HepG2 (cell line): ENCODE measurements at regions not wholly inside any gene's neighbourhood (a gene's known extent, or its start where the extent isn't known, plus 50 kb on each side); places are given as distances from the start of the nearest gene placed in this dataset.

Experiments
- ATAC-seq: fragments of 200-7000 bp; cut with Tn5 transposase; 3 replicates; pipeline ENCODE4 v1.9.1; 2020; ENCODE audit warnings: mild to moderate bottlenecking, moderate library complexity
- BruUV-seq: library from RNA; stranded (reverse); fragments of 400-500 nt; replicated peaks from 2 replicates; lab custom pipeline; 2021; lab: Mats Ljungman, UMichigan
- CTCF ChIA-PET: fragments of 300-600 bp; formaldehyde crosslinking; extraction: SDS; loops from one replicate; lab custom pipeline; 2021; ENCODE audit warnings: low total read pairs, inconsistent platforms, low intra/inter-chr PET ratio; lab: Yijun Ruan, JAX
- POLR2A ChIA-PET: fragments of 350-600 bp; sonication (Branson Sonifier 250); formaldehyde crosslinking; loops from one replicate; lab custom pipeline; 2020; ENCODE audit warnings: antibody characterized with exemption, inconsistent platforms; lab: Yijun Ruan, JAX
- DNase-seq: peaks from one replicate; pipeline ENCODE4 v3.0.0-alpha.2; 2015; ENCODE audit warnings: low spot score
- FAIRE-seq: peaks from 3 replicates; lab custom pipeline; 2011; peaks lifted over from hg19 to GRCh38; lab: Jason Lieb, UNC
- H2AFZ ChIP-seq: one replicate; pipeline ENCODE4 v1.6.1; 2011; ENCODE audit warnings: low read length, inconsistent platforms
- H3K27ac ChIP-seq: fragments of 300-600 bp; 3 replicates; pipeline ENCODE4 v1.8.0; 2011; ENCODE audit warnings: mixed run types, mild to moderate bottlenecking, mixed read lengths, low read length, inconsistent platforms; ENCODE audit not compliant: insufficient read depth; ENCODE audit errors: extremely low read length
- H3K27me3 ChIP-seq, 2 experiments: fragments of 200-600 bp in 1 of 2; 2 replicates in 1 of 2; 3 replicates in 1 of 2; pipeline versions ENCODE4 v1.6.0 to v1.8.0; 2011; ENCODE audit warnings: low read length in 2 of 2, mild to moderate bottlenecking in 2 of 2, moderate library complexity in 2 of 2, inconsistent platforms in 1 of 2; ENCODE audit not compliant: insufficient read depth in 2 of 2, control insufficient read depth in 1 of 2
- H3K36me3 ChIP-seq, 2 experiments: fragments of 200-600 bp in 1 of 2; replicated peaks in 1 of 2; 2 replicates in 1 of 2; 3 replicates in 1 of 2; pipeline versions ENCODE4 v1.5.1 to v1.8.0; 2011; ENCODE audit warnings: low read length in 2 of 2, inconsistent platforms in 1 of 2; ENCODE audit not compliant: insufficient read depth in 2 of 2, control insufficient read depth in 1 of 2
- H3K4me1 ChIP-seq: 2 replicates; pipeline ENCODE4 v1.5.1; 2012; ENCODE audit warnings: low read length, inconsistent platforms; ENCODE audit not compliant: insufficient read depth
- H3K4me2 ChIP-seq: 2 replicates; pipeline ENCODE4 v1.6.0; 2011; ENCODE audit warnings: low read depth, low read length, inconsistent platforms
- H3K4me3 ChIP-seq, 3 experiments: fragments of 200-600 bp in 1 of 3; sonication (generic), shearing (Covaris generic) in 1 of 3; replicated peaks in 1 of 3; 2 replicates each; pipeline ENCODE4 v1.5.1; 2011 to 2016; ENCODE audit warnings: low read length in 3 of 3, inconsistent platforms in 2 of 3, low read depth in 2 of 3, mild to moderate bottlenecking in 2 of 3, control low read depth in 1 of 3, mixed read lengths in 1 of 3; ENCODE audit not compliant: insufficient read depth in 1 of 3
- H3K79me2 ChIP-seq: one replicate; pipeline ENCODE4 v1.6.1; 2011; ENCODE audit warnings: low read length, inconsistent platforms; ENCODE audit not compliant: insufficient read depth
- H3K9ac ChIP-seq: 2 replicates; pipeline ENCODE4 v1.6.0; 2011; ENCODE audit warnings: mild to moderate bottlenecking, low read depth, low read length, inconsistent platforms; ENCODE audit not compliant: insufficient read depth
- H3K9me3 ChIP-seq: 2 replicates; pipeline ENCODE4 v1.5.1; 2012; ENCODE audit warnings: mild to moderate bottlenecking, low read length
- H4K20me1 ChIP-seq: 2 replicates; pipeline ENCODE4 v1.6.0; 2011; ENCODE audit warnings: inconsistent platforms, mild to moderate bottlenecking, low read length, moderate library complexity; ENCODE audit not compliant: insufficient read depth
- ATF3 ChIP-seq: sonication (generic); formaldehyde crosslinking; IDR thresholded peaks from 2 replicates; pipeline ENCODE4 v1.4.0; 2020; ENCODE audit warnings: missing genetic modification reagents
- DR1 ChIP-seq: sonication (generic); formaldehyde crosslinking; IDR thresholded peaks from 2 replicates; pipeline ENCODE4 v1.8.0; 2021; ENCODE audit warnings: mild to moderate bottlenecking, missing genetic modification reagents, inconsistent platforms
- GATA4 ChIP-seq: sonication (generic); IDR thresholded peaks from 2 replicates; pipeline ENCODE4 v1.6.1; 2016; ENCODE audit warnings: antibody characterized with exemption, low read depth, borderline replicate concordance
- IKZF5 ChIP-seq: IDR thresholded peaks from 2 replicates; pipeline ENCODE4 v1.6.1; 2018; ENCODE audit warnings: missing genetic modification reagents, mild to moderate bottlenecking, missing compliant biosample characterization
- MBD4 ChIP-seq: IDR thresholded peaks from 2 replicates; pipeline ENCODE4 v1.6.1; 2012; ENCODE audit warnings: low read length, inconsistent platforms, borderline replicate concordance
- MYC ChIP-seq: sonication (generic); formaldehyde crosslinking; IDR thresholded peaks from 2 replicates; pipeline ENCODE4 v1.9.0; 2021; ENCODE audit warnings: missing genetic modification reagents, borderline replicate concordance
- NKX3-1 ChIP-seq: sonication (generic); formaldehyde crosslinking; IDR thresholded peaks from 2 replicates; pipeline ENCODE4 v1.5.0; 2020; ENCODE audit warnings: missing genetic modification reagents
- NONO ChIP-seq, 2 experiments: fragments of 450-650 bp in 1 of 2; sonication (generic) in 1 of 2; formaldehyde crosslinking in 1 of 2; IDR thresholded peaks in 1 of 2; conservative IDR thresholded peaks in 1 of 2; 2 replicates each; pipeline versions ENCODE4 v1.6.1 to v1.8.0; 2017 to 2022; ENCODE audit warnings: mild to moderate bottlenecking in 1 of 2, missing genetic modification reagents in 1 of 2, moderate library complexity in 1 of 2
- SMARCC2 ChIP-seq: fragments of 450-650 bp; IDR thresholded peaks from 2 replicates; pipeline ENCODE4 v1.6.1; 2017; ENCODE audit warnings: antibody characterized with exemption, mild to moderate bottlenecking
- SP1 ChIP-seq, 2 experiments: fragments of 450-650 bp in 1 of 2; sonication (generic) in 1 of 2; formaldehyde crosslinking in 1 of 2; IDR thresholded peaks; 2 replicates each; pipeline versions ENCODE4 v1.4.0 to v1.6.1; 2016 to 2020; ENCODE audit warnings: missing genetic modification reagents in 1 of 2
- ZNF225 ChIP-seq: sonication (generic); formaldehyde crosslinking; IDR thresholded peaks from 2 replicates; pipeline ENCODE4 v1.4.0; 2020; ENCODE audit warnings: mild to moderate bottlenecking, missing genetic modification reagents
- ZNF263 ChIP-seq: sonication (generic); formaldehyde crosslinking; IDR thresholded peaks from 2 replicates; pipeline ENCODE4 v1.4.0; 2020; ENCODE audit warnings: missing genetic modification reagents
- WGBS: methylation state at CpG from one replicate; pipeline ENCODE4 v1.1.6; 2017; ENCODE audit warnings: low lambda C conversion rate; 5-methylcytosine and 5-hydroxymethylcytosine counted together
- in situ Hi-C: cut with HindIII; loops from 2 replicates; pipeline ENCODE4 v1.10.0; 2017; ENCODE audit warnings: low pct_unique_long_range_greater_than_20kb; ENCODE audit not compliant: extremely low pct_ligation_motif_present
- intact Hi-C: fragments of 100-400 bp; cut with micrococcal nuclease; formaldehyde crosslinking; loops from one replicate; pipeline ENCODE4 v1.10.0; 2022; ENCODE audit not compliant: unreplicated experiment
- TF ChIP-seq, protein P1 (sequence below): sonication (generic); formaldehyde crosslinking; IDR thresholded peaks from 2 replicates; pipeline ENCODE4 v1.9.0; 2021; ENCODE audit warnings: missing genetic modification reagents, mild to moderate bottlenecking, borderline replicate concordance
- TF ChIP-seq, protein P2 (sequence below): sonication (generic); formaldehyde crosslinking; IDR thresholded peaks from 2 replicates; pipeline ENCODE4 v1.4.0; 2020; ENCODE audit warnings: missing genetic modification reagents, mild to moderate bottlenecking, borderline replicate concordance

DNA sequence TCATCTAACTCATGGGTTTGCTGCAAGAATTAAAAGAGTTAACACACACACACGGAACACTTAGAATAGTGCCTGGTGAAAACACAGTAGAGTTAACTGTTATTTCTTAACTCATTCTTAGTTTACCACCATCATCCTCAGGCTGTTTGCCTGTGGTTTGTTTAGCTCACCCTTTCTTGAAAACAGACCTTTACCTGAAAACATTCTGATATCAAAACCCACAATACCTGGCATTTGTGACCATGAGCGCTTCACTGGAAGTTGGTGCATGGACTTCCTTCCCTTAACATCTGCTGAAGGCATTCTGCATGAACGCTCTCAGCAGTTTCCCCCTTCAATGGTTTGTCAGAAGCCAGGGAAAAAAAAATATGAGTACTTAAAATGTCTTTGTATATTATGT is 256.0 kb downstream of the ETS1 start:
- 26% methylated on average over 3 of the region's 3 CpGs for WGBS
- no peak overlapping the region for H3K27ac ChIP-seq
- no peak for FAIRE-seq
- no peaks in the 10 kb centered on the region for H3K27me3 ChIP-seq
- BruUV-seq, result no TSS peak
- H4K20me1 ChIP-seq, result no peaks in the 10 kb centered on the region
- TF ChIP-seq NONO (IDR thresholded peaks at IDR 0.05), result no peak
- TF ChIP-seq NONO (CRISPR knock-in tag; conservative IDR thresholded peaks at IDR 0.05), result no peak
- no peak for TF ChIP-seq SMARCC2
- TF ChIP-seq ZNF225 (CRISPR knock-in tag), result no peak
- H3K36me3 ChIP-seq, result no peaks in the 10 kb centered on the region
- H3K9ac ChIP-seq, result no peak overlapping the region
- H3K4me1 ChIP-seq, result peaks cover 31% of the 10 kb centered on the region
- in situ Hi-C loops (no loop called here), intact Hi-C loops (no loop called here)
- H3K79me2 ChIP-seq, result no peaks in the 10 kb centered on the region
- CTCF ChIA-PET, result no interaction called here
- no peak for ATAC-seq
- POLR2A ChIA-PET, result no interaction called here
- H3K4me3 ChIP-seq, result no peak overlapping the region
- no peak overlapping the region for H2AFZ ChIP-seq
- DNase-seq, result no peak
- H3K4me2 ChIP-seq, result no peak overlapping the region
- H3K9me3 ChIP-seq, result no peaks in the 10 kb centered on the region

DNA sequence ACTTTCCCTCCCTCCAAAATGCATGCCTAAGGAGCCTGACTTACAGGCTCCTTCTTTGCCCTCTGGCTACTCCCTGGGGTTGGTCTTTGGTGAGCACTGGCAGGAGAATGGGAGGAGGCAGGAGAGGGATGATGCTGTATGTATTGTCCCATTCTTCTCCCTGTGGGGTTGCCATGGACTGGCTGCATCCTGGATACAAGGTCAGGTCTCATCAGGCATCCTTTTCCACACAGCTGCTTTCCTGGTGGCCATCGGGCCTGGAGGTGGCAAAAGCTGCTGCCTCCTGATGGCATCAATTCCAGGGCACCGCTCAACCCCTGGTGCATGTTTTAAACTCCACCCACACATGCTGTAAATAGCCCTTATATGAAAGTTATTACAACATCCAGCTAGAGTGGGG is 257.2 kb downstream of the ETS1 start:
- FAIRE-seq, result no peak
- TF ChIP-seq IKZF5 (CRISPR knock-in tag) (no peak), SP1 (IDR thresholded peaks at IDR 0.05) (no peak), SP1 (CRISPR knock-in tag; IDR thresholded peaks at IDR 0.05) (no peak), ATF3 (no peak), MBD4 (no peak), NKX3-1 (CRISPR knock-in tag) (no peak), GATA4 (no peak), ZNF263 (CRISPR knock-in tag) (no peak), DR1 (CRISPR knock-in tag) (no peak), MYC (CRISPR knock-in tag) (no peak)
- TF ChIP-seq, protein P1, sequence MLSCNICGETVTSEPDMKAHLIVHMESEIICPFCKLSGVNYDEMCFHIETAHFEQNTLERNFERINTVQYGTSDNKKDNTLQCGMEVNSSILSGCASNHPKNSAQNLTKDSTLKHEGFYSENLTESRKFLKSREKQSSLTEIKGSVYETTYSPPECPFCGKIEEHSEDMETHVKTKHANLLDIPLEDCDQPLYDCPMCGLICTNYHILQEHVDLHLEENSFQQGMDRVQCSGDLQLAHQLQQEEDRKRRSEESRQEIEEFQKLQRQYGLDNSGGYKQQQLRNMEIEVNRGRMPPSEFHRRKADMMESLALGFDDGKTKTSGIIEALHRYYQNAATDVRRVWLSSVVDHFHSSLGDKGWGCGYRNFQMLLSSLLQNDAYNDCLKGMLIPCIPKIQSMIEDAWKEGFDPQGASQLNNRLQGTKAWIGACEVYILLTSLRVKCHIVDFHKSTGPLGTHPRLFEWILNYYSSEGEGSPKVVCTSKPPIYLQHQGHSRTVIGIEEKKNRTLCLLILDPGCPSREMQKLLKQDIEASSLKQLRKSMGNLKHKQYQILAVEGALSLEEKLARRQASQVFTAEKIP (CRISPR knock-in tag), result no peak
- TF ChIP-seq, protein P2, sequence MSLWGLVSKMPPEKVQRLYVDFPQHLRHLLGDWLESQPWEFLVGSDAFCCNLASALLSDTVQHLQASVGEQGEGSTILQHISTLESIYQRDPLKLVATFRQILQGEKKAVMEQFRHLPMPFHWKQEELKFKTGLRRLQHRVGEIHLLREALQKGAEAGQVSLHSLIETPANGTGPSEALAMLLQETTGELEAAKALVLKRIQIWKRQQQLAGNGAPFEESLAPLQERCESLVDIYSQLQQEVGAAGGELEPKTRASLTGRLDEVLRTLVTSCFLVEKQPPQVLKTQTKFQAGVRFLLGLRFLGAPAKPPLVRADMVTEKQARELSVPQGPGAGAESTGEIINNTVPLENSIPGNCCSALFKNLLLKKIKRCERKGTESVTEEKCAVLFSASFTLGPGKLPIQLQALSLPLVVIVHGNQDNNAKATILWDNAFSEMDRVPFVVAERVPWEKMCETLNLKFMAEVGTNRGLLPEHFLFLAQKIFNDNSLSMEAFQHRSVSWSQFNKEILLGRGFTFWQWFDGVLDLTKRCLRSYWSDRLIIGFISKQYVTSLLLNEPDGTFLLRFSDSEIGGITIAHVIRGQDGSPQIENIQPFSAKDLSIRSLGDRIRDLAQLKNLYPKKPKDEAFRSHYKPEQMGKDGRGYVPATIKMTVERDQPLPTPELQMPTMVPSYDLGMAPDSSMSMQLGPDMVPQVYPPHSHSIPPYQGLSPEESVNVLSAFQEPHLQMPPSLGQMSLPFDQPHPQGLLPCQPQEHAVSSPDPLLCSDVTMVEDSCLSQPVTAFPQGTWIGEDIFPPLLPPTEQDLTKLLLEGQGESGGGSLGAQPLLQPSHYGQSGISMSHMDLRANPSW (CRISPR knock-in tag), result no peak

More for the DNA sequence above, 257.2 kb downstream of the ETS1 start:
- in situ Hi-C loops, result no loop called here
- H3K27ac ChIP-seq, result no peak overlapping the region
- intact Hi-C loops, result no loop called here
- peaks cover 22% of the 10 kb centered on the region for H3K4me1 ChIP-seq
- H3K4me2 ChIP-seq, result no peak overlapping the region
- H3K79me2 ChIP-seq, result no peaks in the 10 kb centered on the region
- no peaks in the 10 kb centered on the region for H3K9me3 ChIP-seq
- POLR2A ChIA-PET, result no interaction called here
- CTCF ChIA-PET, result no interaction called here
- no TSS peak for BruUV-seq
- ATAC-seq (no peak), DNase-seq (no peak)
- H3K4me3 ChIP-seq, result no peak overlapping the region
- H2AFZ ChIP-seq, result no peak overlapping the region
- H4K20me1 ChIP-seq, result no peaks in the 10 kb centered on the region
- no peaks in the 10 kb centered on the region for H3K36me3 ChIP-seq
- no peaks in the 10 kb centered on the region for H3K27me3 ChIP-seq
- WGBS, result 18% methylated on average over 2 of the region's 2 CpGs
- no peak overlapping the region for H3K9ac ChIP-seq
